Right lobe of liver (tissue), 6 donors: ENCODE measurements at regions not wholly inside any gene's neighbourhood (a gene's known extent, or its start where the extent isn't known, plus 50 kb on each side); places are given as distances from the start of the nearest gene placed in this dataset.
"Not testable (repeated sequence)": the region's sequence is repeated elsewhere in the genome, so short reads cannot be mapped to it uniquely, and the experiment has no call there.

ENCODE experiments used
- ATAC-seq, 4 donors: fragments of 200-7000 bp; cut with Tn5 transposase; one replicate each; pipeline ENCODE4 v1.9.1; 2020; ENCODE audit warnings: mild to moderate bottlenecking in 4 of 4, moderate library complexity in 4 of 4
- DNase-seq, 3 donors: peaks; one replicate each; pipeline ENCODE4 v3.0.0-alpha.2; 2020
- H3K27ac ChIP-seq, 3 donors: fragments of 200-600 bp; one replicate each; pipeline ENCODE4 v1.8.0; 2022
- H3K27me3 ChIP-seq, 2 donors: fragments of 200-600 bp; one replicate each; pipeline ENCODE4 v1.8.0; 2022
- H3K36me3 ChIP-seq, 4 donors: fragments of 200-600 bp; sonication (generic) in 1 of 4; one replicate each; pipeline versions ENCODE4 v1.5.1 to v1.8.0; 2017 to 2022; ENCODE audit warnings: control low read depth in 1 of 4
- H3K4me1 ChIP-seq, 4 donors: fragments of 200-600 bp; sonication (generic) in 1 of 4; one replicate each; pipeline versions ENCODE4 v1.5.1 to v1.8.0; 2017 to 2022; ENCODE audit warnings: control low read depth in 1 of 4
- H3K4me3 ChIP-seq, 3 donors: fragments of 200-600 bp; one replicate each; pipeline ENCODE4 v1.8.0; 2022
- H3K9me3 ChIP-seq, 4 donors: fragments of 200-600 bp; sonication (generic) in 1 of 4; one replicate each; pipeline versions ENCODE4 v1.5.1 to v1.8.0; 2017 to 2022; ENCODE audit warnings: control low read depth in 1 of 4
- POLR2A ChIP-seq: fragments of 450-650 bp; IDR thresholded peaks from one replicate; pipeline ENCODE4 v1.6.1; 2017; ENCODE audit warnings: antibody characterized with exemption, mild to moderate bottlenecking
- WGBS: methylation state at CpG from one replicate; pipeline ENCODE4 v1.1.6; 2018; ENCODE audit warnings: low coverage, low lambda C conversion rate; ENCODE audit not compliant: insufficient coverage; ENCODE audit errors: missing lambda C conversion rate; 5-methylcytosine and 5-hydroxymethylcytosine counted together
- intact Hi-C, 2 donors: fragments of 100-400 bp; cut with DNase I; formaldehyde crosslinking; loops; one replicate each; pipeline versions ENCODE4 v1.11.2 to v1.14.1; 2022
- small RNA-seq, 2 experiments: library from RNA; depleted of rRNA; stranded (forward); fragments of <200 nt; gene quantifications; one replicate each; pipeline ENCODE3, GENCODE V24; 2016
- TF ChIP-seq, protein P1 (sequence below), 4 donors: fragments of 200-600 bp in 3 of 4; fragments of 450-650 bp in 1 of 4; IDR thresholded peaks; one replicate each; pipeline versions ENCODE4 v1.5.1 to v1.8.0; 2016 to 2022; ENCODE audit warnings: antibody characterized with exemption in 4 of 4, mild to moderate bottlenecking in 2 of 4
- donor health status: DM: no; HTN: yes; CAD: no.
- donor health status: DM: no; HTN: no; CAD: no.
- donor health status: DM: no; HTN: no; CAD: no.
- donor health status: DM: no; HTN: yes; CAD: no.
- donor health status: DM: no; HTN: yes; CAD: no.

- Histone ChIP-seq H3K9me3 (no peaks in the 10 kb centered on the region), H3K36me3 (no peaks in the 10 kb centered on the region), H3K4me3 (no peak overlapping the region), H3K27ac (no peak overlapping the region), H3K27me3 (no peaks in the 10 kb centered on the region), H3K4me1 (no peaks in the 10 kb centered on the region)
- TF ChIP-seq, protein P1, sequence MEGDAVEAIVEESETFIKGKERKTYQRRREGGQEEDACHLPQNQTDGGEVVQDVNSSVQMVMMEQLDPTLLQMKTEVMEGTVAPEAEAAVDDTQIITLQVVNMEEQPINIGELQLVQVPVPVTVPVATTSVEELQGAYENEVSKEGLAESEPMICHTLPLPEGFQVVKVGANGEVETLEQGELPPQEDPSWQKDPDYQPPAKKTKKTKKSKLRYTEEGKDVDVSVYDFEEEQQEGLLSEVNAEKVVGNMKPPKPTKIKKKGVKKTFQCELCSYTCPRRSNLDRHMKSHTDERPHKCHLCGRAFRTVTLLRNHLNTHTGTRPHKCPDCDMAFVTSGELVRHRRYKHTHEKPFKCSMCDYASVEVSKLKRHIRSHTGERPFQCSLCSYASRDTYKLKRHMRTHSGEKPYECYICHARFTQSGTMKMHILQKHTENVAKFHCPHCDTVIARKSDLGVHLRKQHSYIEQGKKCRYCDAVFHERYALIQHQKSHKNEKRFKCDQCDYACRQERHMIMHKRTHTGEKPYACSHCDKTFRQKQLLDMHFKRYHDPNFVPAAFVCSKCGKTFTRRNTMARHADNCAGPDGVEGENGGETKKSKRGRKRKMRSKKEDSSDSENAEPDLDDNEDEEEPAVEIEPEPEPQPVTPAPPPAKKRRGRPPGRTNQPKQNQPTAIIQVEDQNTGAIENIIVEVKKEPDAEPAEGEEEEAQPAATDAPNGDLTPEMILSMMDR (IDR thresholded peaks at IDR 0.05): no peak
- TF ChIP-seq POLR2A: no peak
- no peak for ATAC-seq
- intact Hi-C loops: no loop called here
- 61% methylated on average over 2 of the region's 2 CpGs for WGBS
- DNase-seq: no peak
Measured at GRCh38 chr4:101411926-101412325, 64.6 kb upstream of the PPP3CA start.

DNA sequence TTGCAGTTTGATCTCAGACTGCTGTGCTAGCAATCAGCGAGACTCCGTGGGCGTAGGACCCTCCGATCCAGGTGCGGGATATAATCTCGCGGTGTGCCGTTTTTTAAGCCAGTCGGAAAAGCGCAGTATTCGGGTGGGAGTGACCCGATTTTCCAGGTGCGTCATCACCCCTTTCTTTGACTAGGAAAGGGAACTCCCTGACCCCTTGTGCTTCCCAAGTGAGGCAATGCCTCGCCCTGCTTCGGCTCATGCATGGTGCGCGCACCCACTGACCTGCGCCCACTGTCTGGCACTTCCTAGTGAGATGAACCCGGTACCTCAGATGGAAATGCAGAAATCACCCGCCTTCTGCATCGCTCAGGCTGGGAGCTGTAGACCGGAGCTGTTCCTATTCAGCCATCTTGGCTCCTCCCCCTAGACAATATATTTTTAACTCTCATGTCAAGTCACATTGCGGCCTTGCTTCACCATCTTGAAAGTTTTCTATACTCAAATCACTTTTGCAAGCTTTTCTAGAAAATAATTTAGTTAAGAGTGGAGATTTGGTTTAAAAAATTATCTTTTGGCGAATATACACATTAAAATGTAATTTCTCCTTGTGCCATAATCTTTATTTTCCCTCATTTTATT, 64.1 kb upstream of the PPP3CA start:
- H3K36me3 ChIP-seq, H3K9me3 ChIP-seq, H3K27ac ChIP-seq, intact Hi-C loops, H3K4me3 ChIP-seq, DNase-seq, H3K27me3 ChIP-seq, ATAC-seq, H3K4me1 ChIP-seq: not testable (repeated sequence)
- 95% methylated on average over 13 of the region's 24 CpGs for WGBS

- TF ChIP-seq, protein P1 (IDR thresholded peaks at IDR 0.05): no peak
- no peak for TF ChIP-seq POLR2A
- H3K9me3 ChIP-seq: no peaks in the 10 kb centered on the region
- ATAC-seq (no peak), DNase-seq (no peak)
- H3K4me1 ChIP-seq: no peaks in the 10 kb centered on the region
- H3K27ac ChIP-seq: no peak overlapping the region
- H3K4me3 ChIP-seq: no peak overlapping the region
- intact Hi-C loops: no loop called here
- WGBS: 70% methylated on average over 3 of the region's 3 CpGs
- H3K36me3 ChIP-seq: no peaks in the 10 kb centered on the region
- H3K27me3 ChIP-seq: no peaks in the 10 kb centered on the region
Measured at GRCh38 chr4:101400096-101400495, 52.8 kb upstream of the PPP3CA start.

GRCh38 chr4:101398807-101399206, 51.5 kb upstream of the PPP3CA start:
- ATAC-seq: no peak
- Histone ChIP-seq H3K27me3 (no peaks in the 10 kb centered on the region), H3K4me3 (no peak overlapping the region), H3K4me1 (no peaks in the 10 kb centered on the region), H3K9me3 (no peaks in the 10 kb centered on the region), H3K36me3 (no peaks in the 10 kb centered on the region), H3K27ac (no peak overlapping the region)
- WGBS: 82% methylated on average over 4 of the region's 4 CpGs
- no peak for TF ChIP-seq POLR2A
- TF ChIP-seq, protein P1 (IDR thresholded peaks at IDR 0.05): no peak
- intact Hi-C loops: no loop called here
- DNase-seq: no peak

Small RNA genes lying in the stretch of these regions (small RNA-seq; reads per million reads assigned to genes)
- 0 reads per million in 2 experiments for gene RNU6-462P
